Activated T-cell treated with anti-CD3 and anti-CD28 coated beads, Interleukin-2, amount 50 U/mL, for 24 hours (primary cell): ENCODE measurements at regions not wholly inside any gene's neighbourhood (a gene's known extent, or its start where the extent isn't known, plus 50 kb on each side); places are given as distances from the start of the nearest gene placed in this dataset.
A peak's percentile ranks its signal among the peaks of the same experiment; 100 is the strongest.
"Not testable (repeated sequence)": the region's sequence is repeated elsewhere in the genome, so short reads cannot be mapped to it uniquely, and the experiment has no call there.

ENCODE experiments used
- DNase-seq: peaks from one replicate; pipeline ENCODE4 v3.0.0-alpha.2; 2020
- H3K27ac Mint-ChIP-seq: 2 replicates; pipeline ENCODE4 v1.8.0; 2020; ENCODE audit warnings: mild to moderate bottlenecking, mixed read lengths
- H3K27me3 Mint-ChIP-seq: 2 replicates; pipeline ENCODE4 v1.8.0; 2020; ENCODE audit warnings: mixed read lengths
- H3K36me3 Mint-ChIP-seq: 2 replicates; pipeline ENCODE4 v1.8.0; 2020; ENCODE audit warnings: low read depth, mixed read lengths
- H3K4me1 Mint-ChIP-seq: 2 replicates; pipeline ENCODE4 v1.8.0; 2020; ENCODE audit warnings: low read depth, mixed read lengths
- H3K4me3 Mint-ChIP-seq: 2 replicates; pipeline ENCODE4 v1.8.0; 2020; ENCODE audit warnings: mild to moderate bottlenecking, moderate library complexity, mixed read lengths
- H3K9me3 Mint-ChIP-seq: 2 replicates; pipeline ENCODE4 v1.8.0; 2020; ENCODE audit warnings: mixed read lengths

DNA sequence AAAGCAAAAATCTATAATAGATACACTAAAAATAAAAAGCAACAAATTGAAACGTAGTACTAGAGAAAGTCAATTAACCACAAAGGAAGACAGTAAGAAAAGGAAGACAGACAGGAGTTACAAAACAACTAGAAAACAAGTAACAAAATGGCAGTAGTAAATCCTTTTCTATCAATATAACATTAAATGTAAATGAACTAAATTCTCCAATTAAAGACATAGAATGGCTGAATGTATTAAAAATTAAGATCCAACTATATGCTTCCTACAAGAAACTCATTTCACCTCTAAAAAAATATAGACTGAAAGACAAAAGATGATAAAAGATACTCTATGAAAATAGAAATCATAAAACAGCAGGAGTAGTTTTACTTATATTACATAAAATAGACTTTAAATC is 79.1 kb downstream of the CTH start:
- H3K9me3 Mint-ChIP-seq, result no peaks in the 10 kb centered on the region
- H3K27me3 Mint-ChIP-seq, result peaks cover 3% of the 10 kb centered on the region
- no peak overlapping the region for H3K27ac Mint-ChIP-seq
- H3K4me1 Mint-ChIP-seq, result no peaks in the 10 kb centered on the region
- H3K4me3 Mint-ChIP-seq, result no peak overlapping the region
- H3K36me3 Mint-ChIP-seq, result no peaks in the 10 kb centered on the region
- no peak for DNase-seq

DNA sequence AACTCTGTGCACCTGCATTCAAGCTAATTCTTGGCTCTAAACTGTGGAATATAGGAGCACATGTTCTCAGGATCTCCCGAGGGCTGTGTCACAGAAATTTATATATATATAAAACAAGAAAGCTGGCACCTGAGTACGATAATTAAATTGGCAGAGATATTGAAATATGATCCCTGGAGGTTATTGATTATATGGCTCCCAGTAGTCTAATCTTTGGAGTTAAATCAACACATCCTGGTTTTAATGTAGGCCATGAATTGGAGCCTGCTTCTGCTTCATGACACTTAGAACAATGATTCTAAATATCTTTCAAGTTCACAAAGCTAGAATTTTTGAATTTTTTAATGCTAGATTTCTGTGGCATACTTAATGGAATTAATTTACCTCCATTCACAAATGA is 84.3 kb downstream of the CTH start:
- no peak overlapping the region for H3K4me3 Mint-ChIP-seq

DNA sequence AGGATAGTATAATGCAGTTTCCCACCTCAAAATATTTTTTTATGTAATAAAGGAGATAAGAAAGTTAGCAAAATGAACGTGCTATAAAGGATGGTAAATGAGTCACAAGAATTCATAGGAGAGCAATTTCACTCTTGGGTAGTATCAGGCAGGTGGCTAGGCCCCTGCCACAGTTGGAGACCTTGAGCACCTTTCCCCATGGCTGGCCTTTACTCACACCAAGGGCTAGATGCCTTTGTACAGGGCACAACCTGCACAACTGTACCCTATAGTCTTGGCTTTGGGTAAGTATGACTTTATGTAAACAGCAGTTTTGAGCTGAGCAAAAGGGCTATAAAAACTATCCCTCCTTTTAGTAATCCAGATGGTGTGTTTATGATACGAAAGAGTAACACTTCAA is 85.1 kb downstream of the CTH start:
- Mint-ChIP-seq H3K4me3 (no peak overlapping the region), H3K4me1 (no peaks in the 10 kb centered on the region), H3K36me3 (no peaks in the 10 kb centered on the region), H3K9me3 (no peaks in the 10 kb centered on the region), H3K27me3 (peaks cover 7% of the 10 kb centered on the region), H3K27ac (no peak overlapping the region)
- no peak for DNase-seq

More for the DNA sequence above, 84.3 kb downstream of the CTH start:
- Mint-ChIP-seq H3K27me3 (peaks cover 3% of the 10 kb centered on the region), H3K4me1 (no peaks in the 10 kb centered on the region), H3K27ac (no peak overlapping the region), H3K36me3 (no peaks in the 10 kb centered on the region), H3K9me3 (no peaks in the 10 kb centered on the region)
- DNase-seq, result no peak

DNA sequence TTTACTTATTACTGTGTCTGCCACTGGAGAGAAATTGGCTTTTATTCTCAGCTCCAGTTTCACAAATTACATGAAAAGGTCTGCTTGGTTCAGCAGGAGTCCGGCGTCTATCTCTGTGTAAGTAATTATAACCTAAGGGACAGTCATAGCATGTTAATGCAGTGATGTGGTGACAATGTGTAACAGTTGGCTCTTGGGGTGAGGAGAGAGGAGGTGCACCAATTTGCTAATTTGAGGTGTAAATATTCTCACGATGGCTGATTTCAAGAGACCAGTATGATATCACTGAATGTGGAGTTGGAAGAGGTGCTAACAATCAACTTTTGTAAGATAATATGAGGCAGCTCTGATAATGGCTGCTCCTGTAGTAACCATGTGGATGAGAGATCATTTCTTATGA is 86.1 kb downstream of the CTH start:
- Mint-ChIP-seq H3K27me3 (peaks cover 7% of the 10 kb centered on the region), H3K4me3 (no peak overlapping the region), H3K4me1 (no peaks in the 10 kb centered on the region), H3K36me3 (no peaks in the 10 kb centered on the region), H3K27ac (no peak overlapping the region), H3K9me3 (no peaks in the 10 kb centered on the region)
- DNase-seq, result no peak

DNA sequence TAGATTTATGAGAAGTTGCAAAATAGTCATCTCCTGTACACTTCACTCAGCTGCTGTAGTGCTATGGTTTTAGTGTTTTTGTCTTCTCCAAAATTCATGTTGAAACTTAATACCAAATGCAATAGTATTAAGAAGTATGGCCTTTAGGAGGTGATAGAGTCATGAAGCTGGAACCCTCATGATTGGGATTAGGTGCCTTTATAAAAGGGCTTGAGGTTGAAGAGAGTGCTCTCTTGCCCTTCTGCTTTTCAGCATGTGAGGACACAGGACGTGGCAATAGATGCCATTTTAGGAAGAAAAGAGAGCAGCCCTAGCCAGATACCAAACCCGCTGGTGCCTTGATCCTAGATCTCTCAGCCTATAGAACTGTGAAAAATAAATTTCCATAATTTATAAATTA is 87.6 kb downstream of the CTH start:
- Mint-ChIP-seq H3K9me3 (no peaks in the 10 kb centered on the region), H3K4me1 (no peaks in the 10 kb centered on the region), H3K27ac (no peak overlapping the region), H3K36me3 (no peaks in the 10 kb centered on the region), H3K27me3 (peaks cover 20% of the 10 kb centered on the region), H3K4me3 (no peak overlapping the region)
- no peak for DNase-seq

DNA sequence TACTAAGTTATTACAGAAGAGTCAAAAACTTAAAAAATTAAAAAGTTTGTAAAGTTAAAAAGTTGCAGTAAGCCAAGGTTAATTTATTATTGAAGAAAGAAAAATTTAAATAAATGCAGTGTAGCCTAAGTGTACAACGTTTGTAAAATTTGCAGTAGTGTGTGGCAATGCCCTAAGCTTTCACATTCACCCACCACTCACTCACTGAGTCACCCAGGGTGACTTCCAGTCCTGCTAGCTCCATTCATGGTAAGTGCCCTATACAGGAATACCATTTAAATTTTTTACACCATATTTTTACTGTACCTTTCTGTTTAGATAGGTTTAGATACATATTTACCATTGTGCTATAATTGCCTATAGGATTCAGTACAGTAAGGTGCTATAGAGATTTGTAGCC is 88.6 kb downstream of the CTH start:
- Mint-ChIP-seq H3K27ac (no peak overlapping the region), H3K9me3 (no peaks in the 10 kb centered on the region), H3K4me1 (peaks cover 5% of the 10 kb centered on the region), H3K4me3 (no peak overlapping the region), H3K36me3 (no peaks in the 10 kb centered on the region), H3K27me3 (peaks cover 25% of the 10 kb centered on the region)
- DNase-seq, result no peak

DNA sequence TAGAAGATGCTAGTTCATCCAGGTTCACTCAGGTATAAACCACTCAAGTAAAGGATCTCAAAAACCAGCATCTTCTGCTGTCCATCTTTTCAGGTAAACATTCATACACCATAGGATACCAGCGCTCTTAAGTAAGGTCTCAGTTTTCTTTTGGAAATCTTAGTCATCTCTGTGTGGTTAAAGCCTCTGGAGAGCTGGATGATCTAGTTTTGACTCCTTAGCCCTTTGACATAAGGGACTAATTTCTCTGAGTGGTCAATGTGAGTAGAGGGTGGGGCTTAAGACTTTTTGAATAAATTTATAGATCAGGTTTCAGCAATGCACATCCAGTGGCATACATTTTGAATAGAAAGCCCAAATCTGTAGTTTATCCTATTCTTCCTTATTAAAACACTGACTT is 92.3 kb downstream of the CTH start:
- no peak overlapping the region for H3K27ac Mint-ChIP-seq
- H3K4me1 Mint-ChIP-seq, result peaks cover 9% of the 10 kb centered on the region
- H3K36me3 Mint-ChIP-seq, result no peaks in the 10 kb centered on the region
- H3K4me3 Mint-ChIP-seq, result no peak overlapping the region
- H3K27me3 Mint-ChIP-seq, result peaks cover 37% of the 10 kb centered on the region
- no peak for DNase-seq
- H3K9me3 Mint-ChIP-seq, result no peaks in the 10 kb centered on the region

DNA sequence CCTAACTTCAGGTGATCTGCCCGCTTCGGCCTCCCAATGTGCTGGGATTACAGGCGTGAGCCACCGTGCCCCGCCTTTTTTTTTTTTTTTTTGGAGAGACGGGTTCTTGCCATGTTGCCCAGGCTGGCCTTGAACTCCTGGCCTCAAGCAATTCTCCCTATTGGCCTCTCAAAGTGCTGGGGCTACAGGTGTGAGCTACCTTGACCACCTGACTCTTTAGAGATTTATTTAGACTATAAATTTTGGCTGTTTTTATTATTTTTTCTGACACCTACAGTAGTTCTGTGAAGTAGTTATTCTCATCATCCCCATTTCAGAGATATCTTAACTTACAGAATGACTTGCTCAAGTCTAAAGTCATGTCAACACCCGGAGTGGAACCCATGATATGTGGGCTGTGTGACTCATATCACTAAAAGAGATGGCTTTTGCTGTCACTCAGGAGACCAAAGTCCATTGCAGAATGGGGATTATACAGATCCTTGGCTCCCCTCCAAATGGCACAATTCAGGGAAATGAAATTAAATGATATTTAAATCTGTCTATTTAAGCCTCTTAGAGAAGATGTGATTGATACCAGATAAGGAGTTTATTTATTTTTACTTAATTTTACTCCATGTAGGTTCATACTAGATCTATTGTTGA is 93.2 kb downstream of the CTH start:
- Mint-ChIP-seq H3K27ac (no peak overlapping the region), H3K36me3 (no peaks in the 10 kb centered on the region), H3K4me3 (no peak overlapping the region), H3K27me3 (peaks cover 37% of the 10 kb centered on the region), H3K4me1 (peaks cover 9% of the 10 kb centered on the region), H3K9me3 (no peaks in the 10 kb centered on the region)
- no peak for DNase-seq

DNA sequence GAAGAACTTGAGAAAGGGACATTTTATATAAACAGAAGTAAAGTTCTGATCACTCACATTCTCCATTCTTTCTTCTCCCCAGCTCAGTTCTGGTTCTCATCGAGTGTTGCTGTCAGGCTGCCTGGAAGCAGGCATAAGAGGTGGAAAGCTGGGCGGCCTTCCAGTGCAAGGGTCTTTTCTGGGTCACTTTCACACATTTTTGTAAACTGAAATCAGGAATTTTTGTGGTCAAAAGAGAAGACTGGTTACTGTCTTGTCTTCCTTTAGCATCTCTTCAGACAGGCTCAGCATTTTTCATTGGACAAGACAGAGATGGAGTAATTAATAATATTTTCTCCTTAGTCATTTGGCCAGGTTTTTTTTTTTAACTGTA is 93.7 kb downstream of the CTH start:
- peak overlapping the region; percentile 60 for H3K27ac Mint-ChIP-seq
- no peaks in the 10 kb centered on the region for H3K36me3 Mint-ChIP-seq
- peaks cover 9% of the 10 kb centered on the region for H3K4me1 Mint-ChIP-seq
- no peaks in the 10 kb centered on the region for H3K9me3 Mint-ChIP-seq
- H3K27me3 Mint-ChIP-seq, result peaks cover 37% of the 10 kb centered on the region
- no peak overlapping the region for H3K4me3 Mint-ChIP-seq
- no peak for DNase-seq

DNA sequence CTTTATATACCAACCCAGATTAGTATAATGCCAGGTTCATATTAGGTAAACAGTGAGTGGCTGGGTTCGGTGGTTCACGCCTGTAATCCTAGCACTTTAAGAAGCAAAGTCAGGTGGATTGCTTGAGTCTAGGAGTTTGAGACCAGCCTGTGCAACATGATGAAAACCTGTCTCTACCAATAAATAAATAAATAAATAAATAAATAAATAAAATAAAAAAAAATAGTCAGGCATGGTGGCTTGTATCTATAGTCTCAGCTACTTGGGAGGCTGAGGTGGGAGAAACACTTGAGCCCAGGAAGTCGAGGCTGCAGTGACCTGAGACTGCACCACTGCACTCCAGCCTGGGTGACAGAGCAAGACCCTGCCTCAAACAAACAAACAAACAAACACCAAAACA is 96.9 kb downstream of the CTH start:
- H3K4me3 Mint-ChIP-seq, H3K36me3 Mint-ChIP-seq, DNase-seq, H3K9me3 Mint-ChIP-seq, H3K4me1 Mint-ChIP-seq, H3K27ac Mint-ChIP-seq: not testable (repeated sequence)
- H3K27me3 Mint-ChIP-seq, result peaks cover 26% of the 10 kb centered on the region

DNA sequence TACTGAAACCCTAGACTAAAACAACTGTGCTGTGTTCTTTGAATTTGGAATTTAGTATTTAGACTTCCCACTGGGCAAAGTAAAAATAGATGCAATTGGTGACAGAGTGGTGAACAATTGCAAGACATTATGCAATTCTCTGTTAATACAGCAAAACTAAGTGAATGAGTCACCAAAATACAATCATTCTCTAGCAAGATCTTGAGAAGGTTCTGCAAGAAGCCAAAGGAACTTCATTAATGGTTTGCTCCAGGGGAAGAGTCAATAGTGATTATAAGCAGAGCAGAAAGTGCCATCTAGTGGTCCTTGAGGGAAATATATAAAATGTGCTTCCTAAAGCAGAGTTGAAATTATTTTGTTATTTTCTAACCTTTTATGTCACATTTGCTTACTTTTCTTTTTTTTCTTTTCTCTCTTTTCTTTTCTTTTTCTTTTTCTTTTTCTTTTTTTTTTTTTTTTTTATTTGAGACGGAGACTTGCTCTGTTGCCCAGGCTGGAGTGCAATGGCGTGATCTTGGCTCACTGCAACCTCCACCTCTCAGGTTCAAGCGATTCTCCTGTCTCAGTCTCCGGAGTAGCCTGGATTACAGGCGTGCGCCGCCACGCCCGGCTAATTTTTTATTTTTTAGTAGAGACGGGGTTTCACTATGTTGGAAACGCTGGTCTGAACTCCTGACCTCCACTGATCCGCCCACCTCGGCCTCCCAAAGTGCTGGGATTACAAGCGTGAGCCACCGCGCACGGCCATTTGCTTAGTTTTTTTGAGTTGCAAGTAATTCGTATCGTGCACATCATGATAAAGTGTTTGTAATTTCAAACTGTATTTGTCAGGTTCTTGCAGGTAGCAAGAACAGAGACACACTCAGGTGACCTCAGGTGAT is 99.2 kb downstream of the CTH start:
- Mint-ChIP-seq H3K9me3 (no peaks in the 10 kb centered on the region), H3K27ac (no peak overlapping the region), H3K27me3 (peaks cover 12% of the 10 kb centered on the region), H3K4me1 (peaks cover 3% of the 10 kb centered on the region), H3K36me3 (no peaks in the 10 kb centered on the region), H3K4me3 (no peak overlapping the region)
- no peak for DNase-seq

DNA sequence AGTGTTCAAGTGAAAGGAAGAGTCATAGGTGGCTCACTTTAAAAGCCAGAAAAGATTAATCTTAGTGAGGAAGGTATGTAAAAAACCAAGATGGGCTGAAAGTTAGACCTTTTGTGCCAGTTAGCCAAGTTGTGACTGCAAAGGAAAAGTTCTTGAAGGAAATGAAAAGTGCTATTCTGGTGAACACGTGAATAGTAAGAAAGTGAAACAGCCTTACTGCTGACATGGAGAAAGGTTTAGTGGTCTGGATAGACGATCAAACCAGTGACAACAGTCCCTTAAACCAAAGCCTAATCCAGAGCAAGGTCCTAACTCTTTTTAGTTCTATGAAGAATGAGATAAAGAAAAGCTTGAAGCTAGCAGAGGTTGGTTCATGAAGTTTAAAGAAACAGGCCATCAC is 106.4 kb downstream of the CTH start:
- no peak for DNase-seq
- H3K4me1 Mint-ChIP-seq, result peaks cover 5% of the 10 kb centered on the region
- H3K36me3 Mint-ChIP-seq, result no peaks in the 10 kb centered on the region
- H3K27me3 Mint-ChIP-seq, result no peaks in the 10 kb centered on the region
- H3K9me3 Mint-ChIP-seq, result no peaks in the 10 kb centered on the region
- H3K4me3 Mint-ChIP-seq, result no peak overlapping the region
- no peak overlapping the region for H3K27ac Mint-ChIP-seq

DNA sequence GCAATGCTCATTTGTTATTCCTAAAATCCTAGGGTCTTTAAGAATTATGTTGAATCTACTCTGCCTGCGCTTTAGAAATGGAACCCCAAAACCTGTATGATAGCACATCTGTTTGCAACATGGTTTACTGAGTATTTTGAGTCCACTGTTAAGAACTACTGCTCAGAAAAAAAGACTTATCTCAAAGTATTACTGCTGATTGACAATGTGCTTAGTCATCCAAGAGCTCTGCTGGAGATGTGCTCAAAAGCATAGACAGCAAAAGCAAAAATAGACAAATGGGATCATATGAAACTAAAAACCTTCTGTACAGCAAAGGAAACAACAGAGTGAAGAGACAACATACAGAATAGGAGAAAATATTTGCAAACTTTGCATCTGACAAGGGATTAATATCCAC is 107.0 kb downstream of the CTH start:
- peaks cover 4% of the 10 kb centered on the region for H3K4me1 Mint-ChIP-seq
- no peaks in the 10 kb centered on the region for H3K9me3 Mint-ChIP-seq
- DNase-seq, result no peak
- no peak overlapping the region for H3K4me3 Mint-ChIP-seq
- no peaks in the 10 kb centered on the region for H3K27me3 Mint-ChIP-seq
- no peak overlapping the region for H3K27ac Mint-ChIP-seq
- H3K36me3 Mint-ChIP-seq, result no peaks in the 10 kb centered on the region

DNA sequence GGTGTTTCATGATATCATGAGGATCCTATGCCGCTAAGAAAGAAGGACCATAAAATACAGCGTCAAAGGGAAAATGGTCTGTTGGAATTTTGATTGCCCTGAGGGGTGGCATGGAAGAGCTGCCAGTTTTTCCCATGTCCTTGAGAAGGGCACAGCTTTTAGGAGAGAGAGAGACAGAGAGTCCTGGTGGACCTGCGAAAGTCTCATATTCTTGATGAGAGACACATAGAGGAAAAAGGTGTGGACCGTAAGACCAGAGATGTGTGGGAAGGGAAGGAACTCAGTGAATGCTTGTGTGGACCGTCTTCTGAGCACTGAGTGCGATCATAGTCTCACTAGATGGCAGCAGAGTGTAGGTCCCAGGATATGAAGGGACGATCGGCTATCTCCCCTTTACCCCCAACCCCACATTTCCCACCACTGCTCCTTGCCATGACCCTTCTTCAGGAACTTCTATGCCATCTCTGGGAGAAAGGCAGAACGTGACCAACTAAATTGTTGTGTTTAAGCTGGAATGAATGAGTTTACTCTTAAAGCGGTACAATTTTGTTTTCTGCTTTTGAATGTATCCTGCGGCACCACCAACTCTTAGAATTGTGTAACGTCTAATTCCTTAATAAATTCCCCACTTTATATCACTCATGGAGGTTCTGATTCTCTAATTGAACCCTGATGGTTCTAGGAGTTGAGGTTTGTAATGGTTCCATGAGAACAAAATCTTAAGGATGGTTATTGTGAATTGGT is 117.7 kb downstream of the CTH start:
- Mint-ChIP-seq H3K4me3 (no peak overlapping the region), H3K27me3 (peaks cover 22% of the 10 kb centered on the region), H3K9me3 (no peaks in the 10 kb centered on the region), H3K4me1 (peaks cover 5% of the 10 kb centered on the region), H3K36me3 (no peaks in the 10 kb centered on the region), H3K27ac (no peak overlapping the region)
- DNase-seq, result no peak
